Endothelial cell of umbilical vein (primary cell): ENCODE measurements at regions not wholly inside any gene's neighbourhood (a gene's known extent, or its start where the extent isn't known, plus 50 kb on each side); places are given as distances from the start of the nearest gene placed in this dataset.

Experiments used
- BruUV-seq: library from RNA; stranded (reverse); fragments of 400-500 nt; replicated peaks from 2 replicates; lab custom pipeline; 2021; lab: Mats Ljungman, UMichigan
- CTCF ChIA-PET: fragments of 300-600, 350-600 bp; sonication (Branson Sonifier 250); formaldehyde crosslinking; loops from one replicate; lab custom pipeline; 2021; ENCODE audit warnings: antibody characterized with exemption, inconsistent platforms; lab: Charles Lee
- POLR2A ChIA-PET: fragments of 300-600, 350-600 bp; sonication (Branson Sonifier 250); formaldehyde crosslinking; loops from one replicate; lab custom pipeline; 2021; ENCODE audit warnings: antibody characterized with exemption, inconsistent platforms; lab: Charles Lee
- DNase-seq: peaks from one replicate; pipeline ENCODE4 v3.0.0-alpha.2; 2011; ENCODE audit warnings: low read depth, low spot score
- FAIRE-seq: peaks from 2 replicates; lab custom pipeline; 2011; peaks lifted over from hg19 to GRCh38; lab: Jason Lieb, UNC
- H2AFZ ChIP-seq: 2 replicates; pipeline ENCODE4 v1.6.0; 2012; ENCODE audit warnings: low read depth, low read length, control low read depth, inconsistent platforms
- H3K27ac ChIP-seq: 2 replicates; pipeline ENCODE4 v1.5.1; 2011; ENCODE audit warnings: low read depth, mild to moderate bottlenecking, control low read depth, low read length, moderate library complexity; ENCODE audit not compliant: insufficient read depth
- H3K27me3 ChIP-seq, 2 experiments: 2 replicates each; pipeline versions ENCODE4 v1.6.0 to v1.6.1; 2011; ENCODE audit warnings: low read length in 2 of 2, mixed read lengths in 1 of 2; ENCODE audit not compliant: control insufficient read depth in 2 of 2, insufficient read depth in 2 of 2
- H3K36me3 ChIP-seq, 2 experiments: 2 replicates in 1 of 2; 3 replicates in 1 of 2; pipeline ENCODE4 v1.5.1; 2011; ENCODE audit warnings: low read length in 2 of 2, mild to moderate bottlenecking in 1 of 2, moderate library complexity in 1 of 2; ENCODE audit not compliant: control insufficient read depth in 2 of 2, insufficient read depth in 2 of 2; ENCODE audit errors: extremely low read depth in 1 of 2
- H3K4me1 ChIP-seq: 3 replicates; pipeline ENCODE4 v1.5.1; 2011; ENCODE audit warnings: mild to moderate bottlenecking, low read length; ENCODE audit not compliant: control insufficient read depth, insufficient read depth; ENCODE audit errors: extremely low read depth
- H3K4me2 ChIP-seq: 2 replicates; pipeline ENCODE4 v1.6.1; 2011; ENCODE audit warnings: low read length, control low read depth, mixed read lengths; ENCODE audit not compliant: insufficient read depth
- H3K4me3 ChIP-seq, 3 experiments: fragments of 200-600 bp in 1 of 3; sonication (generic), shearing (Covaris generic) in 1 of 3; replicated peaks in 1 of 3; 2 replicates each; pipeline ENCODE4 v1.5.1; 2011 to 2016; ENCODE audit warnings: control low read depth in 3 of 3, low read length in 3 of 3, mild to moderate bottlenecking in 2 of 3, inconsistent platforms in 1 of 3, low read depth in 1 of 3, moderate library complexity in 1 of 3; ENCODE audit not compliant: insufficient read depth in 1 of 3
- H3K79me2 ChIP-seq: 2 replicates; pipeline ENCODE4 v1.6.0; 2012; ENCODE audit warnings: low read length, inconsistent platforms; ENCODE audit not compliant: control insufficient read depth, insufficient read depth
- H3K9ac ChIP-seq: replicated peaks from 2 replicates; pipeline ENCODE3; 2011; ENCODE audit warnings: low read length, control low read depth; ENCODE audit not compliant: insufficient read depth; ENCODE audit errors: extremely low read depth
- H3K9me1 ChIP-seq: replicated peaks from 3 replicates; pipeline ENCODE4 v1.6.0; 2011; ENCODE audit warnings: mild to moderate bottlenecking, low read length; ENCODE audit not compliant: control insufficient read depth, insufficient read depth; ENCODE audit errors: extremely low read depth
- H3K9me3 ChIP-seq: replicated peaks from 2 replicates; pipeline ENCODE4 v1.5.1; 2012; ENCODE audit warnings: low read length, inconsistent platforms; ENCODE audit not compliant: control insufficient read depth, insufficient read depth
- H4K20me1 ChIP-seq: replicated peaks from 2 replicates; pipeline ENCODE3; 2011; ENCODE audit warnings: mild to moderate bottlenecking, low read length; ENCODE audit not compliant: control insufficient read depth, insufficient read depth; ENCODE audit errors: extremely low read depth
- EZH2 ChIP-seq: IDR thresholded peaks from 2 replicates; pipeline ENCODE4 v1.6.1; 2012; ENCODE audit warnings: borderline replicate concordance, low read depth, mild to moderate bottlenecking, moderate library complexity, low read length, inconsistent platforms; ENCODE audit not compliant: severe bottlenecking
- FOS ChIP-seq: IDR thresholded peaks from 2 replicates; pipeline ENCODE4 v1.6.1; 2011; ENCODE audit warnings: mild to moderate bottlenecking, low read length, moderate library complexity, borderline replicate concordance; ENCODE audit not compliant: insufficient read depth
- GATA2 ChIP-seq: IDR thresholded peaks from 2 replicates; pipeline ENCODE4 v1.7.0; 2011; ENCODE audit warnings: low read depth, mild to moderate bottlenecking, moderate library complexity, mixed read lengths, low read length; ENCODE audit not compliant: insufficient read length, insufficient read depth
- JUN ChIP-seq: IDR thresholded peaks from 2 replicates; pipeline ENCODE4 v1.6.1; 2011; ENCODE audit warnings: borderline replicate concordance, low read depth; ENCODE audit not compliant: insufficient read length, insufficient read depth
- MYC ChIP-seq: IDR thresholded peaks from one replicate; pipeline ENCODE4 v1.6.1; 2011; ENCODE audit warnings: mild to moderate bottlenecking, low read depth, low read length
- POLR2A ChIP-seq: IDR thresholded peaks from 2 replicates; pipeline ENCODE4 v1.6.1; 2012; ENCODE audit warnings: low read depth, mild to moderate bottlenecking, control low read depth, low read length
- POLR2AphosphoS5 ChIP-seq: IDR thresholded peaks from 2 replicates; pipeline ENCODE4 v1.6.1; 2012; ENCODE audit warnings: low read depth, mild to moderate bottlenecking, control low read depth, low read length, moderate library complexity; ENCODE audit not compliant: insufficient read depth
- dilution Hi-C: fragments of 300-500 bp; cut with MboI; formaldehyde crosslinking; loops from one replicate; pipeline ENCODE4 v1.15.0; 2019; ENCODE audit warnings: low sequenced_read_pairs; ENCODE audit not compliant: extremely low pct_ligation_motif_present
- intact Hi-C: fragments of 100-400 bp; cut with micrococcal nuclease; formaldehyde crosslinking; loops from one replicate; pipeline ENCODE4 v1.10.0; 2022
- TF ChIP-seq, protein P1 (sequence below): IDR thresholded peaks from 2 replicates; pipeline ENCODE4 v1.6.1; 2011; ENCODE audit not compliant: insufficient read depth, insufficient read length
- TF ChIP-seq, protein P2 (sequence below), 2 donors: IDR thresholded peaks; 1 replicate in 1 of 2; 2 replicates in 1 of 2; pipeline ENCODE4 v1.5.1; 2011; ENCODE audit warnings: low read length in 2 of 2, mild to moderate bottlenecking in 2 of 2, moderate library complexity in 2 of 2, control low read depth in 1 of 2, inconsistent platforms in 1 of 2, low read depth in 1 of 2; ENCODE audit not compliant: insufficient read depth in 1 of 2; ENCODE audit errors: extremely low read depth in 1 of 2

DNA sequence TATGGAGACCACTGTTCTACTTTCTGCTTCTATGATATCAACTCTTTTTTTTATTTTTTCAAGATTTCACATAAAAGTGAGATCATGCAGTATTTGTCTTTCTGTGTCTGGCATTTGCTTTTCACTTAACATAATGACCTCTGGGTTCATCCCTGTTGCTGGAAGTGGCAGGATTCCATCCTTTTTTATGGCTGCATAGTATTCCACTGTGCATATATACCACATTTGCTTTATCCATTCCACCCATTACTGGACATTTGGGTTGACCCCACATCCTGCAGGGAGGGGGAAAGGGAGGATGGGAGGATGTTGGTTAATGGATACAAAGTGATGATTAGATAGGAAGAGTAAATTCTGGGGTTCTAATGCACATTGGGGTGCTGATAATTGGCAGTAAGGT, 80.3 kb upstream of the NPTX2 start:
- dilution Hi-C loops (no loop called here), intact Hi-C loops (no loop called here)
- Histone ChIP-seq H3K9ac (no peak overlapping the region), H3K4me2 (no peak overlapping the region), H3K36me3 (no peaks in the 10 kb centered on the region), H3K27me3 (no peaks in the 10 kb centered on the region), H4K20me1 (no peaks in the 10 kb centered on the region), H3K9me3 (no peaks in the 10 kb centered on the region), H3K27ac (no peak overlapping the region), H2AFZ (no peak overlapping the region), H3K9me1 (no peaks in the 10 kb centered on the region), H3K4me1 (no peaks in the 10 kb centered on the region), H3K4me3 (no peak overlapping the region), H3K79me2 (no peaks in the 10 kb centered on the region)
- DNase-seq, result no peak
- ChIA-PET CTCF (no interaction called here), POLR2A (no interaction called here)
- FAIRE-seq, result no peak
- no peak for TF ChIP-seq FOS
- no peak for TF ChIP-seq EZH2
- no peak for TF ChIP-seq MYC
- TF ChIP-seq POLR2AphosphoS5, result no peak
- no peak for TF ChIP-seq JUN
- TF ChIP-seq, protein P1, sequence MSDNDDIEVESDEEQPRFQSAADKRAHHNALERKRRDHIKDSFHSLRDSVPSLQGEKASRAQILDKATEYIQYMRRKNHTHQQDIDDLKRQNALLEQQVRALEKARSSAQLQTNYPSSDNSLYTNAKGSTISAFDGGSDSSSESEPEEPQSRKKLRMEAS, result no peak
- no peak for TF ChIP-seq GATA2
- TF ChIP-seq, protein P2, sequence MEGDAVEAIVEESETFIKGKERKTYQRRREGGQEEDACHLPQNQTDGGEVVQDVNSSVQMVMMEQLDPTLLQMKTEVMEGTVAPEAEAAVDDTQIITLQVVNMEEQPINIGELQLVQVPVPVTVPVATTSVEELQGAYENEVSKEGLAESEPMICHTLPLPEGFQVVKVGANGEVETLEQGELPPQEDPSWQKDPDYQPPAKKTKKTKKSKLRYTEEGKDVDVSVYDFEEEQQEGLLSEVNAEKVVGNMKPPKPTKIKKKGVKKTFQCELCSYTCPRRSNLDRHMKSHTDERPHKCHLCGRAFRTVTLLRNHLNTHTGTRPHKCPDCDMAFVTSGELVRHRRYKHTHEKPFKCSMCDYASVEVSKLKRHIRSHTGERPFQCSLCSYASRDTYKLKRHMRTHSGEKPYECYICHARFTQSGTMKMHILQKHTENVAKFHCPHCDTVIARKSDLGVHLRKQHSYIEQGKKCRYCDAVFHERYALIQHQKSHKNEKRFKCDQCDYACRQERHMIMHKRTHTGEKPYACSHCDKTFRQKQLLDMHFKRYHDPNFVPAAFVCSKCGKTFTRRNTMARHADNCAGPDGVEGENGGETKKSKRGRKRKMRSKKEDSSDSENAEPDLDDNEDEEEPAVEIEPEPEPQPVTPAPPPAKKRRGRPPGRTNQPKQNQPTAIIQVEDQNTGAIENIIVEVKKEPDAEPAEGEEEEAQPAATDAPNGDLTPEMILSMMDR (IDR thresholded peaks at IDR 0.05; ENCODE audit: extremely low read depth in 1 of 2, insufficient read depth in 1 of 2, low read depth in 1 of 2, low read length in 2 of 2), result no peak
- TF ChIP-seq POLR2A, result no peak
- BruUV-seq, result no TSS peak
